HCT116 (cell line): ENCODE measurements at regions not wholly inside any gene's neighbourhood (a gene's known extent, or its start where the extent isn't known, plus 50 kb on each side); places are given as distances from the start of the nearest gene placed in this dataset.

Experiments used
- ATAC-seq: fragments of 200-7000 bp; cut with Tn5 transposase; 2 replicates; pipeline ENCODE4 v1.9.1; 2020; ENCODE audit warnings: mild to moderate bottlenecking, moderate library complexity
- BruUV-seq: library from RNA; stranded (reverse); fragments of 400-500 nt; replicated peaks from 2 replicates; lab custom pipeline; 2021; lab: Mats Ljungman, UMichigan
- CTCF ChIA-PET: fragments of 300-600 bp; sonication (Branson Sonifier 250); formaldehyde crosslinking; loops from one replicate; lab custom pipeline; 2021; ENCODE audit warnings: antibody characterized with exemption; lab: Charles Lee
- POLR2A ChIA-PET: fragments of 300-600, 350-600 bp; sonication (Branson Sonifier 250); formaldehyde crosslinking; loops from one replicate; lab custom pipeline; 2021; ENCODE audit warnings: antibody characterized with exemption; lab: Charles Lee
- RAD21 ChIA-PET, 2 experiments: fragments of 300-600 bp; sonication (Branson Sonifier 250); formaldehyde crosslinking; loops; one replicate each; lab custom pipeline; 2023; ENCODE audit warnings: low total read pairs in 2 of 2; ENCODE audit not compliant: uncharacterized antibody in 2 of 2, unreplicated experiment in 2 of 2, low non-redundant PET in 1 of 2; lab: Charles Lee
- DNase-seq: peaks from one replicate; pipeline ENCODE4 v3.0.0-alpha.2; 2010; ENCODE audit warnings: low read depth, low spot score
- H2AFZ ChIP-seq: fragments of 200-600 bp; shearing (Covaris generic), sonication (generic); 2 replicates; pipeline ENCODE4 v1.6.1; 2017; ENCODE audit warnings: low read depth, mixed run types, mixed read lengths, antibody characterized with exemption, low read length; ENCODE audit not compliant: poor library complexity, severe bottlenecking
- H3K27ac ChIP-seq: 2 replicates; pipeline ENCODE4 v1.5.1; 2012; ENCODE audit warnings: low read depth, low read length
- H3K27me3 ChIP-seq: fragments of 200-600 bp; sonication (generic); 2 replicates; pipeline ENCODE4 v1.6.1; 2016; ENCODE audit warnings: mixed run types, low read length, mixed read lengths; ENCODE audit not compliant: insufficient read depth
- H3K36me3 ChIP-seq, 2 experiments: fragments of 200-500 bp in 1 of 2; fragments of 200-600 bp in 1 of 2; sonication (Bioruptor generic) in 1 of 2; sonication (generic) in 1 of 2; 2 replicates each; pipeline versions ENCODE4 v1.5.1 to v1.6.1; 2014 to 2016; ENCODE audit warnings: low read length in 2 of 2, inconsistent platforms in 1 of 2, mixed read lengths in 1 of 2, mixed run types in 1 of 2; ENCODE audit not compliant: insufficient read depth in 2 of 2, control insufficient read depth in 1 of 2
- H3K4me1 ChIP-seq, 2 experiments: fragments of 200-600 bp in 1 of 2; sonication (generic) in 1 of 2; 2 replicates each; pipeline versions ENCODE4 v1.5.1 to v1.6.1; 2012 to 2017; ENCODE audit warnings: low read length in 2 of 2, inconsistent platforms in 1 of 2, mild to moderate bottlenecking in 1 of 2, mixed read lengths in 1 of 2, mixed run types in 1 of 2, moderate library complexity in 1 of 2; ENCODE audit not compliant: insufficient read depth in 2 of 2, control insufficient read depth in 1 of 2
- H3K4me2 ChIP-seq: fragments of 200-600 bp; sonication (generic); 2 replicates; pipeline ENCODE4 v1.6.1; 2017; ENCODE audit warnings: mixed run types, low read length, mixed read lengths
- H3K4me3 ChIP-seq, 2 experiments: fragments of 200-600 bp in 1 of 2; sonication (generic) in 1 of 2; replicated peaks in 1 of 2; 2 replicates each; pipeline ENCODE4 v1.5.1; 2011 to 2016; ENCODE audit warnings: low read length in 2 of 2, control low read depth in 1 of 2, low read depth in 1 of 2, mild to moderate bottlenecking in 1 of 2, mixed read lengths in 1 of 2, mixed run types in 1 of 2
- H3K79me2 ChIP-seq: fragments of 200-600 bp; sonication (generic); 2 replicates; pipeline ENCODE4 v1.6.1; 2017; ENCODE audit warnings: mild to moderate bottlenecking, mixed run types, low read length, moderate library complexity, mixed read lengths; ENCODE audit not compliant: insufficient read depth
- H3K9ac ChIP-seq: fragments of 200-600 bp; sonication (generic); 2 replicates; pipeline ENCODE4 v1.6.1; 2016; ENCODE audit warnings: low read length, mixed read lengths
- H3K9me2 ChIP-seq: fragments of 200-600 bp; sonication (generic), shearing (Covaris generic); 2 replicates; pipeline ENCODE4 v1.6.1; 2017; ENCODE audit warnings: mixed run types, mild to moderate bottlenecking, moderate library complexity; ENCODE audit not compliant: insufficient read depth
- H3K9me3 ChIP-seq, 2 experiments: fragments of 200-500 bp in 1 of 2; fragments of 200-600 bp in 1 of 2; sonication (Bioruptor generic) in 1 of 2; sonication (generic) in 1 of 2; 2 replicates each; pipeline ENCODE4 v1.6.1; 2014 to 2017; ENCODE audit warnings: low read length in 2 of 2, mixed read lengths in 2 of 2, inconsistent platforms in 1 of 2, low read depth in 1 of 2, mild to moderate bottlenecking in 1 of 2, mixed run types in 1 of 2, moderate library complexity in 1 of 2; ENCODE audit not compliant: control insufficient read depth in 1 of 2, insufficient read depth in 1 of 2
- H4K20me1 ChIP-seq: fragments of 200-600 bp; sonication (generic), shearing (Covaris generic); 2 replicates; pipeline ENCODE4 v1.6.1; 2017; ENCODE audit warnings: mixed run types, mild to moderate bottlenecking, moderate library complexity; ENCODE audit not compliant: insufficient read depth
- ATF3 ChIP-seq: IDR thresholded peaks from 2 replicates; pipeline ENCODE4 v1.6.1; 2012
- CTCF ChIP-seq, 3 experiments: fragments of 200-600 bp in 1 of 3; sonication (generic) in 1 of 3; IDR thresholded peaks in 2 of 3; conservative IDR thresholded peaks in 1 of 3; 2 replicates each; pipeline ENCODE4 v1.5.1; 2012 to 2017; ENCODE audit warnings: low read depth in 2 of 3, low read length in 2 of 3, antibody characterized with exemption in 1 of 3, borderline replicate concordance in 1 of 3, control low read depth in 1 of 3, mild to moderate bottlenecking in 1 of 3, mixed read lengths in 1 of 3, mixed run types in 1 of 3, moderate library complexity in 1 of 3; ENCODE audit not compliant: insufficient read depth in 1 of 3
- EGR1 ChIP-seq: IDR thresholded peaks from 2 replicates; pipeline ENCODE4 v1.6.1; 2012; ENCODE audit warnings: low read depth
- ELF1 ChIP-seq: IDR thresholded peaks from 2 replicates; pipeline ENCODE4 v1.6.1; 2012; ENCODE audit warnings: low read depth, borderline replicate concordance
- EZH2phosphoT487 ChIP-seq: fragments of 200-600 bp; IDR thresholded peaks from 2 replicates; pipeline ENCODE4 v1.6.1; 2018; ENCODE audit warnings: antibody characterized with exemption, borderline replicate concordance
- JUND ChIP-seq: IDR thresholded peaks from 2 replicates; pipeline ENCODE4 v1.6.1; 2012
- MAX ChIP-seq: IDR thresholded peaks from 2 replicates; pipeline ENCODE4 v1.6.1; 2012
- RAD21 ChIP-seq: IDR thresholded peaks from 2 replicates; pipeline ENCODE4 v1.6.1; 2012; ENCODE audit warnings: low read depth, mild to moderate bottlenecking
- YY1 ChIP-seq: IDR thresholded peaks from 2 replicates; pipeline ENCODE4 v1.6.1; 2011; ENCODE audit warnings: low read length, low read depth, moderate library complexity, mild to moderate bottlenecking; ENCODE audit not compliant: insufficient replicate concordance; ENCODE audit errors: extremely low read depth
- ZNF274 ChIP-seq: fragments of 200-500 bp; sonication (Bioruptor generic); IDR thresholded peaks from 2 replicates; pipeline ENCODE4 v1.6.1; 2014; ENCODE audit warnings: mild to moderate bottlenecking, low read depth, low read length, inconsistent platforms
- intact Hi-C: fragments of 100-400 bp; cut with micrococcal nuclease; formaldehyde crosslinking; loops from 2 replicates; pipeline ENCODE4 v1.10.0; 2022
- TF ChIP-seq, protein P1 (sequence below): IDR thresholded peaks from 2 replicates; pipeline ENCODE4 v1.6.1; 2011; ENCODE audit warnings: mild to moderate bottlenecking, low read length, moderate library complexity; ENCODE audit not compliant: insufficient replicate concordance; ENCODE audit errors: extremely low read depth
- TF ChIP-seq, protein P2 (sequence below): IDR thresholded peaks from 2 replicates; pipeline ENCODE4 v1.6.1; 2012; ENCODE audit warnings: low read depth

DNA sequence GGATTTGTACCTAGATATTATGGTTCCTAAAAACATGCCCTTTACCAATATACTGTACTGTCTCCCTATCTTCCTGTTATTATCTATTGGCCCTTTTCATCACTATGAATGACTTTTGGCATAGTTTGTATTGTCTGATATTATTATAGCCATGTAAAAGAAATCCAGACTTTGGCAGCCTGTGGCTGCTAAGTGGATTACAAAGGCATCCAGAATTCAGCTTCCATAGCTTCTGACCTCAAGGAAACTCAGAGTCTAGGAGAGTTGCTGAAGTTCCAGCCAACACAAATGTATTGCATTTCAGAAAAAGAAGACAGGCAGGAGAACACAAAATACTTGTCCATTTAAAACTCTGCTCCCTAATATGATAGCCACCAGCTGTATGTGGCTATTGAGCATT, 319.2 kb upstream of the MPDZ start:
- POLR2A ChIA-PET = no interaction called here
- intact Hi-C loops = no loop called here
- H3K4me3 ChIP-seq = no peak overlapping the region

More for the DNA sequence above, 319.2 kb upstream of the MPDZ start:
- Histone ChIP-seq H3K27me3 (no peaks in the 10 kb centered on the region), H3K9ac (no peak overlapping the region), H4K20me1 (no peaks in the 10 kb centered on the region), H2AFZ (no peak overlapping the region), H3K4me1 (no peaks in the 10 kb centered on the region), H3K79me2 (no peaks in the 10 kb centered on the region), H3K4me2 (no peak overlapping the region), H3K9me2 (no peaks in the 10 kb centered on the region), H3K9me3 (peaks cover 0 to 5% of the 10 kb centered on the region in 2 experiments; a peak in 1 of 4 replicates), H3K36me3 (no peaks in the 10 kb centered on the region), H3K27ac (no peak overlapping the region)
- BruUV-seq = no TSS peak
- TF ChIP-seq ELF1 = no peak
- no peak for TF ChIP-seq EZH2phosphoT487
- no peak for TF ChIP-seq MAX
- no peak for TF ChIP-seq ATF3
- TF ChIP-seq EGR1 = no peak
- TF ChIP-seq, protein P1, sequence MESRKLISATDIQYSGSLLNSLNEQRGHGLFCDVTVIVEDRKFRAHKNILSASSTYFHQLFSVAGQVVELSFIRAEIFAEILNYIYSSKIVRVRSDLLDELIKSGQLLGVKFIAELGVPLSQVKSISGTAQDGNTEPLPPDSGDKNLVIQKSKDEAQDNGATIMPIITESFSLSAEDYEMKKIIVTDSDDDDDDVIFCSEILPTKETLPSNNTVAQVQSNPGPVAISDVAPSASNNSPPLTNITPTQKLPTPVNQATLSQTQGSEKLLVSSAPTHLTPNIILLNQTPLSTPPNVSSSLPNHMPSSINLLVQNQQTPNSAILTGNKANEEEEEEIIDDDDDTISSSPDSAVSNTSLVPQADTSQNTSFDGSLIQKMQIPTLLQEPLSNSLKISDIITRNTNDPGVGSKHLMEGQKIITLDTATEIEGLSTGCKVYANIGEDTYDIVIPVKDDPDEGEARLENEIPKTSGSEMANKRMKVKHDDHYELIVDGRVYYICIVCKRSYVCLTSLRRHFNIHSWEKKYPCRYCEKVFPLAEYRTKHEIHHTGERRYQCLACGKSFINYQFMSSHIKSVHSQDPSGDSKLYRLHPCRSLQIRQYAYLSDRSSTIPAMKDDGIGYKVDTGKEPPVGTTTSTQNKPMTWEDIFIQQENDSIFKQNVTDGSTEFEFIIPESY = no peak
- TF ChIP-seq CTCF (IDR thresholded peaks at IDR 0.05 in 2 of 3, conservative IDR thresholded peaks at IDR 0.05 in 1 of 3; ENCODE audit: borderline replicate concordance in 1 of 3, insufficient read depth in 1 of 3, low read depth in 2 of 3, low read length in 2 of 3) = no peak
- no peak for TF ChIP-seq RAD21
- TF ChIP-seq ZNF274 = no peak
- TF ChIP-seq JUND = no peak
- TF ChIP-seq, protein P2, sequence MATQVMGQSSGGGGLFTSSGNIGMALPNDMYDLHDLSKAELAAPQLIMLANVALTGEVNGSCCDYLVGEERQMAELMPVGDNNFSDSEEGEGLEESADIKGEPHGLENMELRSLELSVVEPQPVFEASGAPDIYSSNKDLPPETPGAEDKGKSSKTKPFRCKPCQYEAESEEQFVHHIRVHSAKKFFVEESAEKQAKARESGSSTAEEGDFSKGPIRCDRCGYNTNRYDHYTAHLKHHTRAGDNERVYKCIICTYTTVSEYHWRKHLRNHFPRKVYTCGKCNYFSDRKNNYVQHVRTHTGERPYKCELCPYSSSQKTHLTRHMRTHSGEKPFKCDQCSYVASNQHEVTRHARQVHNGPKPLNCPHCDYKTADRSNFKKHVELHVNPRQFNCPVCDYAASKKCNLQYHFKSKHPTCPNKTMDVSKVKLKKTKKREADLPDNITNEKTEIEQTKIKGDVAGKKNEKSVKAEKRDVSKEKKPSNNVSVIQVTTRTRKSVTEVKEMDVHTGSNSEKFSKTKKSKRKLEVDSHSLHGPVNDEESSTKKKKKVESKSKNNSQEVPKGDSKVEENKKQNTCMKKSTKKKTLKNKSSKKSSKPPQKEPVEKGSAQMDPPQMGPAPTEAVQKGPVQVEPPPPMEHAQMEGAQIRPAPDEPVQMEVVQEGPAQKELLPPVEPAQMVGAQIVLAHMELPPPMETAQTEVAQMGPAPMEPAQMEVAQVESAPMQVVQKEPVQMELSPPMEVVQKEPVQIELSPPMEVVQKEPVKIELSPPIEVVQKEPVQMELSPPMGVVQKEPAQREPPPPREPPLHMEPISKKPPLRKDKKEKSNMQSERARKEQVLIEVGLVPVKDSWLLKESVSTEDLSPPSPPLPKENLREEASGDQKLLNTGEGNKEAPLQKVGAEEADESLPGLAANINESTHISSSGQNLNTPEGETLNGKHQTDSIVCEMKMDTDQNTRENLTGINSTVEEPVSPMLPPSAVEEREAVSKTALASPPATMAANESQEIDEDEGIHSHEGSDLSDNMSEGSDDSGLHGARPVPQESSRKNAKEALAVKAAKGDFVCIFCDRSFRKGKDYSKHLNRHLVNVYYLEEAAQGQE = no peak
- TF ChIP-seq YY1 = no peak
- ChIA-PET RAD21 (no interaction called here), CTCF (no interaction called here)
- ATAC-seq (no peak), DNase-seq (no peak)
